ENCODE measurements at regions not wholly inside any gene's neighbourhood (a gene's known extent, or its start where the extent isn't known, plus 50 kb on each side); places are given as distances from the start of the nearest gene placed in this dataset.

GRCh38 chr12:17841496-17841895, 248.5 kb downstream of the RERGL start:
- TF ChIP-seq CTCF (IDR thresholded peaks at IDR 0.05; ENCODE audit: low read depth, low read length) = no peak
- no peak for TF ChIP-seq POLR2A (IDR thresholded peaks at IDR 0.05; ENCODE audit: extremely low read depth, insufficient read length)

All from NB4 (cell line).